Tibial nerve (tissue), 4 donors: ENCODE measurements at regions not wholly inside any gene's neighbourhood (a gene's known extent, or its start where the extent isn't known, plus 50 kb on each side); places are given as distances from the start of the nearest gene placed in this dataset.

Experiments used
- CTCF ChIP-seq, 5 experiments: fragments of 200-600 bp in 3 of 5; fragments of 450-650 bp in 2 of 5; sonication (generic) in 3 of 5; IDR thresholded peaks; one replicate each; pipeline ENCODE4 v1.5.1; 2016 to 2019; ENCODE audit warnings: antibody characterized with exemption in 5 of 5, mild to moderate bottlenecking in 3 of 5, moderate library complexity in 2 of 5
- EP300 ChIP-seq, 2 donors: sonication (generic); formaldehyde crosslinking; IDR thresholded peaks; one replicate each; pipeline ENCODE4 v1.6.1; 2017; ENCODE audit warnings: antibody characterized with exemption in 2 of 2, mild to moderate bottlenecking in 1 of 2
- POLR2A ChIP-seq, 2 donors: fragments of 450-650 bp; IDR thresholded peaks; one replicate each; pipeline ENCODE4 v1.6.1; 2017; ENCODE audit warnings: antibody characterized with exemption in 2 of 2, mild to moderate bottlenecking in 2 of 2, moderate library complexity in 2 of 2

- TF ChIP-seq CTCF (IDR thresholded peaks at IDR 0.05) (no peak), POLR2A (IDR thresholded peaks at IDR 0.05) (no peak), EP300 (IDR thresholded peaks at IDR 0.05) (no peak)
These were observed 164.6 kb downstream of the SMAD6 start for GRCh38 chr15:66866656-66867055.
